ENCODE measurements at regions not wholly inside any gene's neighbourhood (a gene's known extent, or its start where the extent isn't known, plus 50 kb on each side); places are given as distances from the start of the nearest gene placed in this dataset.

- H3K4me3 ChIP-seq = no peak overlapping the region
- TF ChIP-seq CTCF (IDR thresholded peaks at IDR 0.05) = no peak
- no peak for DNase-seq (ENCODE audit: low spot score)
- H3K27ac ChIP-seq = no peak overlapping the region
These were observed 405.4 kb downstream of the DMAC1 start for GRCh38 chr9:7394002-7394774.

GRCh38 chr9:7392148-7392547, 407.4 kb downstream of the DMAC1 start:
- no peak for TF ChIP-seq CTCF (IDR thresholded peaks at IDR 0.05)
- DNase-seq (ENCODE audit: low spot score) = no peak
- H3K27ac ChIP-seq = no peak overlapping the region

GRCh38 chr9:7388755-7389154, 410.8 kb downstream of the DMAC1 start:
- TF ChIP-seq CTCF (IDR thresholded peaks at IDR 0.05) = no peak
- H3K27ac ChIP-seq = no peak overlapping the region
- no peak overlapping the region for H3K4me3 ChIP-seq
- no peak for DNase-seq (ENCODE audit: low spot score)

More at GRCh38 chr9:7392148-7392547, 407.4 kb downstream of the DMAC1 start:
- H3K4me3 ChIP-seq = no peak overlapping the region

GRCh38 chr9:7387840-7388239, 411.7 kb downstream of the DMAC1 start:
- Histone ChIP-seq H3K27ac (no peak overlapping the region), H3K4me3 (no peak overlapping the region)
- no peak for TF ChIP-seq CTCF (IDR thresholded peaks at IDR 0.05)
- no peak for DNase-seq (ENCODE audit: low spot score)

GRCh38 chr9:7382304-7382703, 417.3 kb downstream of the DMAC1 start:
- TF ChIP-seq CTCF (IDR thresholded peaks at IDR 0.05) = no peak
- no peak for DNase-seq (ENCODE audit: low spot score)
- no peak overlapping the region for H3K27ac ChIP-seq
- no peak overlapping the region for H3K4me3 ChIP-seq

GRCh38 chr9:7377489-7377888, 422.1 kb downstream of the DMAC1 start:
- no peak for TF ChIP-seq CTCF (IDR thresholded peaks at IDR 0.05)
- Histone ChIP-seq H3K27ac (no peak overlapping the region), H3K4me3 (no peak overlapping the region)
- no peak for DNase-seq (ENCODE audit: low spot score)

- TF ChIP-seq CTCF (IDR thresholded peaks at IDR 0.05) = no peak
- H3K27ac ChIP-seq = no peak overlapping the region
- H3K4me3 ChIP-seq = no peak overlapping the region
- DNase-seq (ENCODE audit: low spot score) = no peak
These were observed 422.7 kb downstream of the DMAC1 start for GRCh38 chr9:7376833-7377232.

All from coronary artery (tissue), 2 donors.